Ectodermal cell (in vitro differentiated cells): ENCODE measurements at regions not wholly inside any gene's neighbourhood (a gene's known extent, or its start where the extent isn't known, plus 50 kb on each side); places are given as distances from the start of the nearest gene placed in this dataset.

Experiments
- H3K27ac ChIP-seq: 2 replicates; pipeline ENCODE4 v1.7.0; 2013; ENCODE audit warnings: mild to moderate bottlenecking, low read depth, low read length; ENCODE audit not compliant: insufficient read depth, poor library complexity, severe bottlenecking
- H3K27me3 ChIP-seq: 2 replicates; pipeline ENCODE4 v1.7.0; 2013; ENCODE audit warnings: mild to moderate bottlenecking, low read length; ENCODE audit not compliant: insufficient read depth, control insufficient read depth, poor library complexity, severe bottlenecking
- H3K36me3 ChIP-seq: one replicate; pipeline ENCODE4 v1.7.0; 2013; ENCODE audit warnings: low read length; ENCODE audit not compliant: control insufficient read depth, insufficient read depth
- H3K4me1 ChIP-seq: one replicate; pipeline ENCODE4 v1.7.0; 2013; ENCODE audit warnings: low read length; ENCODE audit not compliant: control insufficient read depth, insufficient read depth
- H3K4me3 ChIP-seq: 2 replicates; pipeline ENCODE4 v1.7.0; 2013; ENCODE audit warnings: low read depth, low read length, control low read depth; ENCODE audit not compliant: insufficient read depth
- H3K9me3 ChIP-seq: 2 replicates; pipeline ENCODE4 v1.7.0; 2013; ENCODE audit warnings: mild to moderate bottlenecking, low read length, moderate library complexity; ENCODE audit not compliant: control insufficient read depth
- WGBS, 2 experiments: methylation state at CpG; one replicate each; pipeline ENCODE4 v1.1.7; 2013; ENCODE audit warnings: missing lambda C conversion rate in 2 of 2; 5-methylcytosine and 5-hydroxymethylcytosine counted together

GRCh38 chr21:18673789-18674188 is 270.2 kb upstream of the TMPRSS15 start:
- Histone ChIP-seq H3K9me3 (no peaks in the 10 kb centered on the region), H3K36me3 (no peaks in the 10 kb centered on the region), H3K27ac (no peak overlapping the region), H3K27me3 (no peaks in the 10 kb centered on the region), H3K4me3 (no peak overlapping the region), H3K4me1 (no peaks in the 10 kb centered on the region)
- 100% methylated on average over 1 of the region's 1 CpG; no CpG with 5 or more reads in 1 of the 2 experiments for WGBS, 2 experiments

- no peaks in the 10 kb centered on the region for H3K9me3 ChIP-seq
- H3K36me3 ChIP-seq: no peaks in the 10 kb centered on the region
- H3K27ac ChIP-seq: no peak overlapping the region
- H3K27me3 ChIP-seq: no peaks in the 10 kb centered on the region
- H3K4me1 ChIP-seq: no peaks in the 10 kb centered on the region
- no peak overlapping the region for H3K4me3 ChIP-seq
Measured at GRCh38 chr21:18677632-18678031, 274.0 kb upstream of the TMPRSS15 start.

- 73 to 74% methylated on average over 3 of the region's 3 CpGs for WGBS, 2 experiments
- H3K4me1 ChIP-seq: no peaks in the 10 kb centered on the region
- H3K27ac ChIP-seq: no peak overlapping the region
- no peak overlapping the region for H3K4me3 ChIP-seq
- no peaks in the 10 kb centered on the region for H3K9me3 ChIP-seq
- H3K36me3 ChIP-seq: no peaks in the 10 kb centered on the region
- H3K27me3 ChIP-seq: no peaks in the 10 kb centered on the region
Measured at GRCh38 chr21:18705971-18706370, 302.4 kb upstream of the TMPRSS15 start.

- no peaks in the 10 kb centered on the region for H3K27me3 ChIP-seq
- H3K27ac ChIP-seq: no peak overlapping the region
- no peaks in the 10 kb centered on the region for H3K9me3 ChIP-seq
- WGBS, 2 experiments: 90 to 93% methylated on average over 1 of the region's 1 CpG
- no peak overlapping the region for H3K4me3 ChIP-seq
- H3K4me1 ChIP-seq: no peaks in the 10 kb centered on the region
- H3K36me3 ChIP-seq: no peaks in the 10 kb centered on the region
Measured at GRCh38 chr21:18711662-18712061, 308.1 kb upstream of the TMPRSS15 start.

GRCh38 chr21:18715606-18716005 is 312.0 kb upstream of the TMPRSS15 start:
- Histone ChIP-seq H3K36me3 (no peaks in the 10 kb centered on the region), H3K4me1 (no peaks in the 10 kb centered on the region), H3K27ac (no peak overlapping the region), H3K4me3 (no peak overlapping the region), H3K27me3 (no peaks in the 10 kb centered on the region), H3K9me3 (no peaks in the 10 kb centered on the region)
- WGBS, 2 experiments: 90 to 93% methylated on average over 3 of the region's 3 CpGs

GRCh38 chr21:18716578-18717138 is 313.1 kb upstream of the TMPRSS15 start:
- no peaks in the 10 kb centered on the region for H3K36me3 ChIP-seq
- WGBS, 2 experiments: 91 to 99% methylated on average over 3 to 5 of the region's 5 CpGs
- H3K27me3 ChIP-seq: no peaks in the 10 kb centered on the region
- no peaks in the 10 kb centered on the region for H3K4me1 ChIP-seq
- no peak overlapping the region for H3K4me3 ChIP-seq
- no peaks in the 10 kb centered on the region for H3K9me3 ChIP-seq
- H3K27ac ChIP-seq: no peak overlapping the region

- H3K9me3 ChIP-seq: no peaks in the 10 kb centered on the region
- no CpG with 5 or more reads among the region's 1 CpG for whole genome bisulfite sequencing, 2 experiments
- H3K4me1 ChIP-seq: no peaks in the 10 kb centered on the region
- H3K27ac ChIP-seq: no peak overlapping the region
- H3K27me3 ChIP-seq: no peaks in the 10 kb centered on the region
- H3K4me3 ChIP-seq: no peak overlapping the region
- H3K36me3 ChIP-seq: no peaks in the 10 kb centered on the region
Measured at GRCh38 chr21:18722193-18722592, 318.6 kb upstream of the TMPRSS15 start.

GRCh38 chr21:18723171-18723570 is 319.6 kb upstream of the TMPRSS15 start:
- H3K4me3 ChIP-seq: no peak overlapping the region
- no peaks in the 10 kb centered on the region for H3K4me1 ChIP-seq
- 71 to 94% methylated on average over 1 to 2 of the region's 2 CpGs for WGBS, 2 experiments
- no peak overlapping the region for H3K27ac ChIP-seq
- no peaks in the 10 kb centered on the region for H3K9me3 ChIP-seq
- no peaks in the 10 kb centered on the region for H3K27me3 ChIP-seq
- H3K36me3 ChIP-seq: no peaks in the 10 kb centered on the region

- Histone ChIP-seq H3K4me3 (no peak overlapping the region), H3K9me3 (no peaks in the 10 kb centered on the region), H3K36me3 (no peaks in the 10 kb centered on the region), H3K27me3 (no peaks in the 10 kb centered on the region), H3K27ac (no peak overlapping the region), H3K4me1 (no peaks in the 10 kb centered on the region)
- WGBS, 2 experiments: 50 to 60% methylated on average over 2 to 3 of the region's 3 CpGs
Measured at GRCh38 chr21:18725653-18726052, 322.1 kb upstream of the TMPRSS15 start.

- Histone ChIP-seq H3K27ac (no peak overlapping the region), H3K4me1 (no peaks in the 10 kb centered on the region), H3K36me3 (no peaks in the 10 kb centered on the region), H3K9me3 (no peaks in the 10 kb centered on the region), H3K27me3 (no peaks in the 10 kb centered on the region), H3K4me3 (no peak overlapping the region)
- 94 to 95% methylated on average over 3 to 4 of the region's 5 CpGs for WGBS, 2 experiments
Measured at GRCh38 chr21:18741954-18742353, 338.4 kb upstream of the TMPRSS15 start.

- Histone ChIP-seq H3K36me3 (no peaks in the 10 kb centered on the region), H3K4me1 (no peaks in the 10 kb centered on the region), H3K9me3 (no peaks in the 10 kb centered on the region), H3K27me3 (no peaks in the 10 kb centered on the region), H3K4me3 (no peak overlapping the region), H3K27ac (no peak overlapping the region)
- WGBS, 2 experiments: no CpG with 5 or more reads among the region's 1 CpG
Measured at GRCh38 chr21:18743531-18743930, 339.9 kb upstream of the TMPRSS15 start.
